ENCODE measurements at regions not wholly inside any gene's neighbourhood (a gene's known extent, or its start where the extent isn't known, plus 50 kb on each side); places are given as distances from the start of the nearest gene placed in this dataset.

DNA sequence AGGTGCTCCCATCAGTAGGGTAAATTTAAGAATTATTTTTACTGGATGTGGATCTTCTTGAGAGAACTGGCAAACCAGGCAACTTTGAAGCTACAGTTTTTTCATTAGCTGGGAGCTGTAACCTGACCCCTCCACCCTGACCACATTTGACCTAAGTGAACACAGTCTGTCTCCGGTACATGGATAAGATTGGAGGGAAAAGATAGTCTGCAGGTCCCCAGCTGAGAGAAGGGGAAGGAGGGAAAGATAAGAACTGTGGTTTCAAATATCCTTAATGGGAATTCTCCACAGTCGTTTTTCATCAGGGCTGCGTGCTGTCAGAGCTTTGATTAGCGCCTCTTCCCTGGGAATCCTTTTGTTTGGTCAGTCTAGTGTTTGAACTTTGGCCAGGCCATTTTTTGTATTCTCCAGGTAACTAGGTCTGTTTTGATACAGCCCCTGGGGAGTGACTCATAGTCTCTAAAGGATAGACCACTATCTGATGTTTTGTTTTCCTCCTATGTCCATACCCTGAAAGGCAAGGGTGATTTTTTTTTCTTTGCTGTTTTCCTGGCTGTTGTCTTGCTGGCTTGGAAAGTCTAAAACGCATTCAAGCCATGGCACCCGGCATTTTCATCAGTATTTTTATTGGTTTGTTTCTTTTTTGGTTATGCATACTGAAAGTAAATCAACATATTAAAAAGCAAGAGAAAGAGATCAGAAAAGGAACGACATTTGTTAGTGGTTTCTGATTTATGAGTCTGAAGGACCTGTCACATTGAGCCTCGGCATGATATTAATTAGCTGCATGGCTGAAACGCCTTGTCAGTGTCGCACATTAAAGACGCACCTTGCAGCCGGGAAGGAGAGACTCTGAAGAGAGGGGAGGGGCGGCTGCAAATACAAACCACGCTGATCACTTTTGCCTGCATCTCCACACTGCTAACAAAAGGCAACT, 183.4 kb upstream of the FN1 start (continued):
- TF ChIP-seq, protein P1, sequence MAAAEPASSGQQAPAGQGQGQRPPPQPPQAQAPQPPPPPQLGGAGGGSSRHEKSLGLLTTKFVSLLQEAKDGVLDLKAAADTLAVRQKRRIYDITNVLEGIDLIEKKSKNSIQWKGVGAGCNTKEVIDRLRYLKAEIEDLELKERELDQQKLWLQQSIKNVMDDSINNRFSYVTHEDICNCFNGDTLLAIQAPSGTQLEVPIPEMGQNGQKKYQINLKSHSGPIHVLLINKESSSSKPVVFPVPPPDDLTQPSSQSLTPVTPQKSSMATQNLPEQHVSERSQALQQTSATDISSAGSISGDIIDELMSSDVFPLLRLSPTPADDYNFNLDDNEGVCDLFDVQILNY (CRISPR knock-in tag; conservative IDR thresholded peaks at IDR 0.05) = no peak
- TF ChIP-seq, protein P2, sequence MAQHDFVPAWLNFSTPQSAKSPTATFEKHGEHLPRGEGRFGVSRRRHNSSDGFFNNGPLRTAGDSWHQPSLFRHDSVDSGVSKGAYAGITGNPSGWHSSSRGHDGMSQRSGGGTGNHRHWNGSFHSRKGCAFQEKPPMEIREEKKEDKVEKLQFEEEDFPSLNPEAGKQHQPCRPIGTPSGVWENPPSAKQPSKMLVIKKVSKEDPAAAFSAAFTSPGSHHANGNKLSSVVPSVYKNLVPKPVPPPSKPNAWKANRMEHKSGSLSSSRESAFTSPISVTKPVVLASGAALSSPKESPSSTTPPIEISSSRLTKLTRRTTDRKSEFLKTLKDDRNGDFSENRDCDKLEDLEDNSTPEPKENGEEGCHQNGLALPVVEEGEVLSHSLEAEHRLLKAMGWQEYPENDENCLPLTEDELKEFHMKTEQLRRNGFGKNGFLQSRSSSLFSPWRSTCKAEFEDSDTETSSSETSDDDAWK (CRISPR knock-in tag; IDR thresholded peaks at IDR 0.05) = no peak
- TF ChIP-seq ZNF260 (CRISPR knock-in tag; IDR thresholded peaks at IDR 0.05; ENCODE audit: borderline replicate concordance, low read depth) (no peak), ZNF446 (CRISPR knock-in tag; IDR thresholded peaks at IDR 0.05) (no peak), ZFP36L2 (CRISPR knock-in tag; IDR thresholded peaks at IDR 0.05) (no peak), FOXK1 (CRISPR knock-in tag; IDR thresholded peaks at IDR 0.05; ENCODE audit: borderline replicate concordance, low read depth) (peak; percentile 62; the same call in 1 of the 2 replicates), ZNF841 (CRISPR knock-in tag; IDR thresholded peaks at IDR 0.05; ENCODE audit: borderline replicate concordance) (no peak), MTF2 (CRISPR knock-in tag; IDR thresholded peaks at IDR 0.05; ENCODE audit: borderline replicate concordance) (no peak), ZNF598 (CRISPR knock-in tag; IDR thresholded peaks at IDR 0.05; ENCODE audit: borderline replicate concordance) (no peak), IKZF1 (IDR thresholded peaks at IDR 0.05) (no peak), ASH2L (IDR thresholded peaks at IDR 0.05; ENCODE audit: insufficient read length, low read depth, low read length) (peak; percentile 97), JUND (CRISPR knock-in tag; IDR thresholded peaks at IDR 0.05) (peak; percentile 94), CC2D1A (CRISPR knock-in tag; IDR thresholded peaks at IDR 0.05) (no peak), KLF12 (CRISPR knock-in tag; IDR thresholded peaks at IDR 0.05; ENCODE audit: borderline replicate concordance) (no peak; the same call in 1 of the 2 replicates), NPAS2 (CRISPR knock-in tag; IDR thresholded peaks at IDR 0.05; ENCODE audit: borderline replicate concordance) (no peak), FOXA3 (CRISPR knock-in tag; IDR thresholded peaks at IDR 0.05) (peak; percentile 80)
- TF ChIP-seq, protein P3, sequence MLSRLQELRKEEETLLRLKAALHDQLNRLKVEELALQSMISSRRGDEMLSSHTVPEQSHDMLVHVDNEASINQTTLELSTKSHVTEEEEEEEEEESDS (CRISPR knock-in tag; IDR thresholded peaks at IDR 0.05; ENCODE audit: borderline replicate concordance) = no peak; the same call in 1 of the 2 replicates
- TF ChIP-seq, protein P4, sequence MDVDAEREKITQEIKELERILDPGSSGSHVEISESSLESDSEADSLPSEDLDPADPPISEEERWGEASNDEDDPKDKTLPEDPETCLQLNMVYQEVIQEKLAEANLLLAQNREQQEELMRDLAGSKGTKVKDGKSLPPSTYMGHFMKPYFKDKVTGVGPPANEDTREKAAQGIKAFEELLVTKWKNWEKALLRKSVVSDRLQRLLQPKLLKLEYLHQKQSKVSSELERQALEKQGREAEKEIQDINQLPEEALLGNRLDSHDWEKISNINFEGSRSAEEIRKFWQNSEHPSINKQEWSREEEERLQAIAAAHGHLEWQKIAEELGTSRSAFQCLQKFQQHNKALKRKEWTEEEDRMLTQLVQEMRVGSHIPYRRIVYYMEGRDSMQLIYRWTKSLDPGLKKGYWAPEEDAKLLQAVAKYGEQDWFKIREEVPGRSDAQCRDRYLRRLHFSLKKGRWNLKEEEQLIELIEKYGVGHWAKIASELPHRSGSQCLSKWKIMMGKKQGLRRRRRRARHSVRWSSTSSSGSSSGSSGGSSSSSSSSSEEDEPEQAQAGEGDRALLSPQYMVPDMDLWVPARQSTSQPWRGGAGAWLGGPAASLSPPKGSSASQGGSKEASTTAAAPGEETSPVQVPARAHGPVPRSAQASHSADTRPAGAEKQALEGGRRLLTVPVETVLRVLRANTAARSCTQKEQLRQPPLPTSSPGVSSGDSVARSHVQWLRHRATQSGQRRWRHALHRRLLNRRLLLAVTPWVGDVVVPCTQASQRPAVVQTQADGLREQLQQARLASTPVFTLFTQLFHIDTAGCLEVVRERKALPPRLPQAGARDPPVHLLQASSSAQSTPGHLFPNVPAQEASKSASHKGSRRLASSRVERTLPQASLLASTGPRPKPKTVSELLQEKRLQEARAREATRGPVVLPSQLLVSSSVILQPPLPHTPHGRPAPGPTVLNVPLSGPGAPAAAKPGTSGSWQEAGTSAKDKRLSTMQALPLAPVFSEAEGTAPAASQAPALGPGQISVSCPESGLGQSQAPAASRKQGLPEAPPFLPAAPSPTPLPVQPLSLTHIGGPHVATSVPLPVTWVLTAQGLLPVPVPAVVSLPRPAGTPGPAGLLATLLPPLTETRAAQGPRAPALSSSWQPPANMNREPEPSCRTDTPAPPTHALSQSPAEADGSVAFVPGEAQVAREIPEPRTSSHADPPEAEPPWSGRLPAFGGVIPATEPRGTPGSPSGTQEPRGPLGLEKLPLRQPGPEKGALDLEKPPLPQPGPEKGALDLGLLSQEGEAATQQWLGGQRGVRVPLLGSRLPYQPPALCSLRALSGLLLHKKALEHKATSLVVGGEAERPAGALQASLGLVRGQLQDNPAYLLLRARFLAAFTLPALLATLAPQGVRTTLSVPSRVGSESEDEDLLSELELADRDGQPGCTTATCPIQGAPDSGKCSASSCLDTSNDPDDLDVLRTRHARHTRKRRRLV (CRISPR knock-in tag; IDR thresholded peaks at IDR 0.05) = no peak
- TF ChIP-seq, protein P5, sequence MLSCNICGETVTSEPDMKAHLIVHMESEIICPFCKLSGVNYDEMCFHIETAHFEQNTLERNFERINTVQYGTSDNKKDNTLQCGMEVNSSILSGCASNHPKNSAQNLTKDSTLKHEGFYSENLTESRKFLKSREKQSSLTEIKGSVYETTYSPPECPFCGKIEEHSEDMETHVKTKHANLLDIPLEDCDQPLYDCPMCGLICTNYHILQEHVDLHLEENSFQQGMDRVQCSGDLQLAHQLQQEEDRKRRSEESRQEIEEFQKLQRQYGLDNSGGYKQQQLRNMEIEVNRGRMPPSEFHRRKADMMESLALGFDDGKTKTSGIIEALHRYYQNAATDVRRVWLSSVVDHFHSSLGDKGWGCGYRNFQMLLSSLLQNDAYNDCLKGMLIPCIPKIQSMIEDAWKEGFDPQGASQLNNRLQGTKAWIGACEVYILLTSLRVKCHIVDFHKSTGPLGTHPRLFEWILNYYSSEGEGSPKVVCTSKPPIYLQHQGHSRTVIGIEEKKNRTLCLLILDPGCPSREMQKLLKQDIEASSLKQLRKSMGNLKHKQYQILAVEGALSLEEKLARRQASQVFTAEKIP (CRISPR knock-in tag; IDR thresholded peaks at IDR 0.05; ENCODE audit: borderline replicate concordance) = no peak

All from HepG2 (cell line).